ENCODE measurements at regions not wholly inside any gene's neighbourhood (a gene's known extent, or its start where the extent isn't known, plus 50 kb on each side); places are given as distances from the start of the nearest gene placed in this dataset.

GRCh38 chr4:187940299-187940698 lies 55.3 kb upstream of the ZFP42 start:
- DNase-seq (ENCODE audit: extremely low read depth, low read depth, low spot score) = no peak

DNA sequence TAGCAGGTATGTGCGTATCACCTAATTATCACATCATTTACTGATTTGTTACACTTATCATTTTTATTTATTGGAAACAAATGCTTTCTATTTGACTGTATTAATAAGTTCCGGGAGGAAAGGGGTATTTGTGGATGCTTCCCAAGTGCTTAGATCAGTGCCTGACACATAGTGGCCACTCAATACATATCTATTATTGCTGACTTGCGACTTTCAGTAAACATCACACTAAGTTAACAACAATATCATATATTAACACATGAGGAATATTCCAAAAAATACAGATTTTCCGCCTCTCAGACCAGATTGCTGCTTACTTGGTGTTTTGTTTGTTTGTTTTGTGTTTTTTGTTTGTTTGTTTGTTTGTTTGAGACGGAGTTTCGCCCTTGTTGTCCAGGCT lies 52.6 kb upstream of the ZFP42 start:
- DNase-seq (ENCODE audit: extremely low read depth, low read depth, low spot score) = no peak

- DNase-seq (ENCODE audit: extremely low read depth, low read depth, low spot score) = no peak
Measured at GRCh38 chr4:187944179-187944578, 51.4 kb upstream of the ZFP42 start.

Measured in glomerular endothelial cell (primary cell).